Neural cell (in vitro differentiated cells): ENCODE measurements at regions not wholly inside any gene's neighbourhood (a gene's known extent, or its start where the extent isn't known, plus 50 kb on each side); places are given as distances from the start of the nearest gene placed in this dataset.

Experiments used
- H2AFZ ChIP-seq: fragments of 200-600, 300-800 bp; sonication (generic), shearing (Covaris generic); 2 replicates; pipeline ENCODE4 v1.6.0; 2014; ENCODE audit warnings: low read depth, mild to moderate bottlenecking, antibody characterized with exemption, low read length, moderate library complexity
- H3F3A ChIP-seq: fragments of 200-600 bp; shearing (Covaris generic); 2 replicates; pipeline ENCODE4 v1.6.1; 2016; ENCODE audit warnings: mild to moderate bottlenecking, moderate library complexity, mixed read lengths, antibody characterized with exemption, low read length; ENCODE audit not compliant: insufficient read depth, poor library complexity, severe bottlenecking
- H3K27ac ChIP-seq: fragments of 200-600, 300-800 bp; sonication (generic), shearing (Covaris generic); 2 replicates; pipeline ENCODE4 v1.5.1; 2014; ENCODE audit warnings: mild to moderate bottlenecking, low read length, moderate library complexity
- H3K27me3 ChIP-seq: fragments of 300-800, 200-600 bp; sonication (generic), shearing (Covaris generic); 2 replicates; pipeline ENCODE4 v1.6.0; 2014; ENCODE audit warnings: mild to moderate bottlenecking, low read depth, low read length, moderate library complexity; ENCODE audit not compliant: insufficient read depth
- H3K36me3 ChIP-seq: fragments of 300-800, 200-600 bp; sonication (generic), shearing (Covaris generic); 2 replicates; pipeline ENCODE4 v1.5.1; 2014; ENCODE audit warnings: mild to moderate bottlenecking, antibody characterized with exemption, low read length, moderate library complexity; ENCODE audit not compliant: insufficient read depth
- H3K4me2 ChIP-seq: fragments of 300-800, 200-600 bp; sonication (generic), shearing (Covaris generic); 2 replicates; pipeline ENCODE4 v1.6.0; 2014; ENCODE audit warnings: mild to moderate bottlenecking, low read length
- H3K4me3 ChIP-seq: fragments of 300-800, 200-600 bp; sonication (generic), shearing (Covaris generic); 2 replicates; pipeline ENCODE4 v1.5.1; 2014; ENCODE audit warnings: mild to moderate bottlenecking, low read length, moderate library complexity
- H3K79me2 ChIP-seq: fragments of 200-600 bp; shearing (Covaris generic); replicated peaks from 2 replicates; pipeline ENCODE4 v1.6.0; 2014; ENCODE audit warnings: mild to moderate bottlenecking, low read length, moderate library complexity; ENCODE audit not compliant: insufficient read depth
- H3K9ac ChIP-seq: fragments of 300-800, 200-600 bp; sonication (generic), shearing (Covaris generic); 2 replicates; pipeline ENCODE4 v1.6.1; 2016; ENCODE audit warnings: mild to moderate bottlenecking, low read length, mixed read lengths
- H3K9me2 ChIP-seq: fragments of 200-600 bp; shearing (Covaris generic); 2 replicates; pipeline ENCODE4 v1.6.1; 2016; ENCODE audit warnings: mild to moderate bottlenecking, low read length, mixed read lengths; ENCODE audit not compliant: insufficient read depth
- H3K9me3 ChIP-seq: fragments of 200-600, 300-800 bp; sonication (generic), shearing (Covaris generic); 2 replicates; pipeline ENCODE4 v1.6.1; 2016; ENCODE audit warnings: mild to moderate bottlenecking, mixed run types, low read length, moderate library complexity, mixed read lengths
- H4K20me1 ChIP-seq: fragments of 200-600 bp; shearing (Covaris generic); 2 replicates; pipeline ENCODE4 v1.6.1; 2016; ENCODE audit warnings: mild to moderate bottlenecking, mixed run types; ENCODE audit not compliant: insufficient read depth
- CTCF ChIP-seq: fragments of 450-650 bp; IDR thresholded peaks from 2 replicates; pipeline ENCODE4 v1.5.1; 2014; ENCODE audit warnings: antibody characterized with exemption, mild to moderate bottlenecking, moderate library complexity; ENCODE audit not compliant: poor library complexity, severe bottlenecking
- EP300 ChIP-seq: fragments of 450-650 bp; conservative IDR thresholded peaks from 2 replicates; pipeline ENCODE4 v1.6.1; 2014; ENCODE audit warnings: antibody characterized with exemption, mild to moderate bottlenecking, moderate library complexity; ENCODE audit not compliant: poor library complexity, severe bottlenecking
- EZH2 ChIP-seq: fragments of 200-600, 300-800 bp; shearing (Covaris generic), sonication (generic); IDR thresholded peaks from 2 replicates; pipeline ENCODE4 v1.6.1; 2014; ENCODE audit warnings: antibody characterized with exemption, low read length, borderline replicate concordance, mild to moderate bottlenecking; ENCODE audit not compliant: insufficient read depth, poor library complexity, severe bottlenecking
- MXI1 ChIP-seq: fragments of 450-650 bp; conservative IDR thresholded peaks from 2 replicates; pipeline ENCODE4 v1.6.1; 2014; ENCODE audit warnings: antibody characterized with exemption, mild to moderate bottlenecking; ENCODE audit not compliant: poor library complexity, severe bottlenecking
- POLR2AphosphoS5 ChIP-seq: IDR thresholded peaks from 2 replicates; pipeline ENCODE4 v1.6.1; 2012
- RAD21 ChIP-seq: fragments of 450-650 bp; conservative IDR thresholded peaks from 2 replicates; pipeline ENCODE4 v1.6.1; 2014; ENCODE audit warnings: antibody characterized with exemption, mild to moderate bottlenecking, moderate library complexity
- REST ChIP-seq: IDR thresholded peaks from 2 replicates; pipeline ENCODE4 v1.6.1; 2012; ENCODE audit warnings: borderline replicate concordance
- SMC3 ChIP-seq: fragments of 450-650 bp; conservative IDR thresholded peaks from 2 replicates; pipeline ENCODE4 v1.6.1; 2014; ENCODE audit warnings: antibody characterized with exemption, mild to moderate bottlenecking, moderate library complexity; ENCODE audit not compliant: poor library complexity
- TAF1 ChIP-seq: IDR thresholded peaks from 2 replicates; pipeline ENCODE4 v1.6.1; 2012; ENCODE audit warnings: low read depth

DNA sequence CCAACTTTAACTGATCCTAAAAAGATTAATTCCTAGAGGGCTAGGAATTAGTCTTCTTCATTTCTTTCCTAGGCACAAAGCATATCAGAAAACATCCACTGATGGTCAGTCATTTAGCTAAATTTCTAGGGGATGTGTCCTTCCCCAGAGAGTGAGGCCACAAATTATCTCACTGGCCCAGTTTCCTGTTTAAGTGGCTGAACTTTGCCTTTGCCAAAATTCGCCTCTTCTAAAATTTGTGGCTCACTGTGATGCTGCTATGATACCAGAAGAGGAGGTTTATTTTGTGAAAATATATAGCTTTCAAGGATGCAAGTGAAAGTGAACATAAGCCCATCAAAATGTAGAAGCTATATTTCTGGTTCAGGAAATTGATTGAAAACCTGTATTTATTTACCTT is 98.1 kb upstream of the FER start:
- H3F3A ChIP-seq: no peaks in the 10 kb centered on the region
- H2AFZ ChIP-seq: no peak overlapping the region
- no peak overlapping the region for H3K4me2 ChIP-seq
- H3K27me3 ChIP-seq: no peaks in the 10 kb centered on the region
- no peak overlapping the region for H3K27ac ChIP-seq
- no peak for TF ChIP-seq REST
- TF ChIP-seq MXI1: no peak
- no peak for TF ChIP-seq SMC3
- no peak for TF ChIP-seq EZH2
- TF ChIP-seq EP300: no peak
- TF ChIP-seq TAF1: no peak
- TF ChIP-seq CTCF: no peak
- TF ChIP-seq POLR2AphosphoS5: no peak
- TF ChIP-seq RAD21: no peak
- H4K20me1 ChIP-seq: no peaks in the 10 kb centered on the region
- no peak overlapping the region for H3K9ac ChIP-seq
- no peak overlapping the region for H3K4me3 ChIP-seq
- no peaks in the 10 kb centered on the region for H3K79me2 ChIP-seq
- H3K36me3 ChIP-seq: no peaks in the 10 kb centered on the region
- no peaks in the 10 kb centered on the region for H3K9me2 ChIP-seq
- H3K9me3 ChIP-seq: no peaks in the 10 kb centered on the region

GRCh38 chr5:108649106-108649505 is 98.6 kb upstream of the FER start:
- H3K9me3 ChIP-seq: no peaks in the 10 kb centered on the region
- no peak overlapping the region for H3K4me2 ChIP-seq
- no peaks in the 10 kb centered on the region for H3K9me2 ChIP-seq
- no peak overlapping the region for H2AFZ ChIP-seq
- no peaks in the 10 kb centered on the region for H3K27me3 ChIP-seq
- H3K9ac ChIP-seq: no peak overlapping the region
- TF ChIP-seq MXI1 (no peak), POLR2AphosphoS5 (no peak), RAD21 (no peak)
- no peaks in the 10 kb centered on the region for H3K36me3 ChIP-seq
- H3K4me3 ChIP-seq: no peak overlapping the region
- H3F3A ChIP-seq: no peaks in the 10 kb centered on the region
- H3K27ac ChIP-seq: no peak overlapping the region
- H4K20me1 ChIP-seq: no peaks in the 10 kb centered on the region
- no peaks in the 10 kb centered on the region for H3K79me2 ChIP-seq
